ENCODE measurements at regions not wholly inside any gene's neighbourhood (a gene's known extent, or its start where the extent isn't known, plus 50 kb on each side); places are given as distances from the start of the nearest gene placed in this dataset.

DNA sequence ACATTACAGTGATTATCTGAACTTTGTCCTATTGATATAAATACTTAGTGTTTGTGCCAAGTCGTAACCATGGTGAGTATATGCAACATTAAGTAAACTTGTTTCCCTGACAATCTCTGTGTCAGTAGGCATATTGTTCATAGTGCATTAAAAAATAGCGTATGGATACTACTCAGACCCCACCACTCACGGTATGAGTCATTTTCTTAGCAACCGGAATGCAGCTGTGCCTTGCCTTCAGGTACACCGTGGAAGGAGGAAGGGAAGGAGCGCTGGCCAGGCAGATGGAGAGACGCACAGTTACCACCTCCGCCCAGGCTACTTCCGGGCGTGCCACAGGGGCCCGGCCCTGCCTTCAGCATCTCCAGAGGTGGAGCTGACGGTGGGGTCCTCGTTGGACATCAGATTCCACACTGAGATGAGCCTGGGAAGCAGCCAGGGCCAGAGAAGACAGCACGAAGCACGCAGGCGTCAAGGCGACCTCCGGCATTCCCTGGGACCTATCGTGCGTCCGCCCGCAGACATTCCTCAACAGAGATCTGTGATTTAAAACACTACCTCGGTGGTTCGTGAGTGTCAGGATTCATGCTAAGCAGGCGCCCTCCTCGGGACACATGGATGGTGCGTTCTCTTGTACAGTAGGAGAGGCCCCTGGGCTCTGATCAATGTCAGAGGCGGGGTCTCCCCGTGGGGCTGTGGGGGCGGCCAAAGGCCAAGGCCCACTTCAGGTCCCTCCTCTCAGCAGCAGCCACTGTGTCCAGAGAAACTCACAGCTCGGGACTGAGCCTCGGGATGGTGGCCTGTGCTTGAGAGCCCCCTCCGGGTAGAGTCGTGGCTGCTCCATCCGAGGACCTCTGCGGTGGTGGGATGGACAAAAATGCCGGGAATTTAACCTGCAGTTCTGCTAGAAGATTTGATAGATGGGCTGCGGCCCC, 82.2 kb upstream of the HDAC4 start:
- Histone ChIP-seq H3K4me3 (ENCODE audit: low read depth in 1 of 3, low read length in 3 of 3) (no peak overlapping the region), H3K9me3 (ENCODE audit: control insufficient read depth in 4 of 4, low read length in 3 of 4) (no peaks in the 10 kb centered on the region), H3K27me3 (ENCODE audit: control insufficient read depth in 4 of 4, insufficient read depth in 4 of 4, low read length in 3 of 4) (no peaks in the 10 kb centered on the region), H3K4me1 (ENCODE audit: control insufficient read depth in 4 of 4, insufficient read depth in 4 of 4, low read length in 3 of 4) (no peaks in the 10 kb centered on the region), H3K36me3 (ENCODE audit: control insufficient read depth in 4 of 4, insufficient read depth in 3 of 4, low read depth in 1 of 4, low read length in 3 of 4) (no peaks in the 10 kb centered on the region), H3K9ac (ENCODE audit: low read depth in 1 of 2, low read length in 2 of 2) (no peak overlapping the region), H3K27ac (ENCODE audit: low read depth in 1 of 2, low read length in 2 of 2) (no peak overlapping the region)
- 72% methylated on average over 38 of the region's 38 CpGs for WGBS
- DNase-seq (ENCODE audit: low spot score): no peak
- TF ChIP-seq, protein P1, sequence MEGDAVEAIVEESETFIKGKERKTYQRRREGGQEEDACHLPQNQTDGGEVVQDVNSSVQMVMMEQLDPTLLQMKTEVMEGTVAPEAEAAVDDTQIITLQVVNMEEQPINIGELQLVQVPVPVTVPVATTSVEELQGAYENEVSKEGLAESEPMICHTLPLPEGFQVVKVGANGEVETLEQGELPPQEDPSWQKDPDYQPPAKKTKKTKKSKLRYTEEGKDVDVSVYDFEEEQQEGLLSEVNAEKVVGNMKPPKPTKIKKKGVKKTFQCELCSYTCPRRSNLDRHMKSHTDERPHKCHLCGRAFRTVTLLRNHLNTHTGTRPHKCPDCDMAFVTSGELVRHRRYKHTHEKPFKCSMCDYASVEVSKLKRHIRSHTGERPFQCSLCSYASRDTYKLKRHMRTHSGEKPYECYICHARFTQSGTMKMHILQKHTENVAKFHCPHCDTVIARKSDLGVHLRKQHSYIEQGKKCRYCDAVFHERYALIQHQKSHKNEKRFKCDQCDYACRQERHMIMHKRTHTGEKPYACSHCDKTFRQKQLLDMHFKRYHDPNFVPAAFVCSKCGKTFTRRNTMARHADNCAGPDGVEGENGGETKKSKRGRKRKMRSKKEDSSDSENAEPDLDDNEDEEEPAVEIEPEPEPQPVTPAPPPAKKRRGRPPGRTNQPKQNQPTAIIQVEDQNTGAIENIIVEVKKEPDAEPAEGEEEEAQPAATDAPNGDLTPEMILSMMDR (IDR thresholded peaks at IDR 0.05; ENCODE audit: low read depth, low read length, missing input control): no peak
- TF ChIP-seq NR2F2 (IDR thresholded peaks at IDR 0.05): no peak
- TF ChIP-seq SP1 (IDR thresholded peaks at IDR 0.05): no peak
- TF ChIP-seq EGR1 (IDR thresholded peaks at IDR 0.05; ENCODE audit: low read depth in 2 of 2): no peak
- no peak for TF ChIP-seq HNF4G (IDR thresholded peaks at IDR 0.05)
- TF ChIP-seq YY1 (IDR thresholded peaks at IDR 0.05): no peak
- TF ChIP-seq, protein P2, sequence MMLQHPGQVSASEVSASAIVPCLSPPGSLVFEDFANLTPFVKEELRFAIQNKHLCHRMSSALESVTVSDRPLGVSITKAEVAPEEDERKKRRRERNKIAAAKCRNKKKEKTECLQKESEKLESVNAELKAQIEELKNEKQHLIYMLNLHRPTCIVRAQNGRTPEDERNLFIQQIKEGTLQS (IDR thresholded peaks at IDR 0.05): no peak
- TF ChIP-seq FOXA1 (IDR thresholded peaks at IDR 0.05): no peak
- TF ChIP-seq GABPA (IDR thresholded peaks at IDR 0.05 in 1 of 2, conservative IDR thresholded peaks at IDR 0.05 in 1 of 2): no peak
- TF ChIP-seq, protein P3, sequence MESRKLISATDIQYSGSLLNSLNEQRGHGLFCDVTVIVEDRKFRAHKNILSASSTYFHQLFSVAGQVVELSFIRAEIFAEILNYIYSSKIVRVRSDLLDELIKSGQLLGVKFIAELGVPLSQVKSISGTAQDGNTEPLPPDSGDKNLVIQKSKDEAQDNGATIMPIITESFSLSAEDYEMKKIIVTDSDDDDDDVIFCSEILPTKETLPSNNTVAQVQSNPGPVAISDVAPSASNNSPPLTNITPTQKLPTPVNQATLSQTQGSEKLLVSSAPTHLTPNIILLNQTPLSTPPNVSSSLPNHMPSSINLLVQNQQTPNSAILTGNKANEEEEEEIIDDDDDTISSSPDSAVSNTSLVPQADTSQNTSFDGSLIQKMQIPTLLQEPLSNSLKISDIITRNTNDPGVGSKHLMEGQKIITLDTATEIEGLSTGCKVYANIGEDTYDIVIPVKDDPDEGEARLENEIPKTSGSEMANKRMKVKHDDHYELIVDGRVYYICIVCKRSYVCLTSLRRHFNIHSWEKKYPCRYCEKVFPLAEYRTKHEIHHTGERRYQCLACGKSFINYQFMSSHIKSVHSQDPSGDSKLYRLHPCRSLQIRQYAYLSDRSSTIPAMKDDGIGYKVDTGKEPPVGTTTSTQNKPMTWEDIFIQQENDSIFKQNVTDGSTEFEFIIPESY (IDR thresholded peaks at IDR 0.05): no peak
- TF ChIP-seq, protein P4, sequence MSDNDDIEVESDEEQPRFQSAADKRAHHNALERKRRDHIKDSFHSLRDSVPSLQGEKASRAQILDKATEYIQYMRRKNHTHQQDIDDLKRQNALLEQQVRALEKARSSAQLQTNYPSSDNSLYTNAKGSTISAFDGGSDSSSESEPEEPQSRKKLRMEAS (IDR thresholded peaks at IDR 0.05): no peak
- no peak for TF ChIP-seq TAF1 (conservative IDR thresholded peaks at IDR 0.05)
- TF ChIP-seq RXRA (IDR thresholded peaks at IDR 0.05): no peak
- TF ChIP-seq RAD21 (IDR thresholded peaks at IDR 0.05): no peak
- no peak for TF ChIP-seq HNF4A (conservative IDR thresholded peaks at IDR 0.05)
- TF ChIP-seq FOXA2 (IDR thresholded peaks at IDR 0.05): no peak
- TF ChIP-seq, protein P5, sequence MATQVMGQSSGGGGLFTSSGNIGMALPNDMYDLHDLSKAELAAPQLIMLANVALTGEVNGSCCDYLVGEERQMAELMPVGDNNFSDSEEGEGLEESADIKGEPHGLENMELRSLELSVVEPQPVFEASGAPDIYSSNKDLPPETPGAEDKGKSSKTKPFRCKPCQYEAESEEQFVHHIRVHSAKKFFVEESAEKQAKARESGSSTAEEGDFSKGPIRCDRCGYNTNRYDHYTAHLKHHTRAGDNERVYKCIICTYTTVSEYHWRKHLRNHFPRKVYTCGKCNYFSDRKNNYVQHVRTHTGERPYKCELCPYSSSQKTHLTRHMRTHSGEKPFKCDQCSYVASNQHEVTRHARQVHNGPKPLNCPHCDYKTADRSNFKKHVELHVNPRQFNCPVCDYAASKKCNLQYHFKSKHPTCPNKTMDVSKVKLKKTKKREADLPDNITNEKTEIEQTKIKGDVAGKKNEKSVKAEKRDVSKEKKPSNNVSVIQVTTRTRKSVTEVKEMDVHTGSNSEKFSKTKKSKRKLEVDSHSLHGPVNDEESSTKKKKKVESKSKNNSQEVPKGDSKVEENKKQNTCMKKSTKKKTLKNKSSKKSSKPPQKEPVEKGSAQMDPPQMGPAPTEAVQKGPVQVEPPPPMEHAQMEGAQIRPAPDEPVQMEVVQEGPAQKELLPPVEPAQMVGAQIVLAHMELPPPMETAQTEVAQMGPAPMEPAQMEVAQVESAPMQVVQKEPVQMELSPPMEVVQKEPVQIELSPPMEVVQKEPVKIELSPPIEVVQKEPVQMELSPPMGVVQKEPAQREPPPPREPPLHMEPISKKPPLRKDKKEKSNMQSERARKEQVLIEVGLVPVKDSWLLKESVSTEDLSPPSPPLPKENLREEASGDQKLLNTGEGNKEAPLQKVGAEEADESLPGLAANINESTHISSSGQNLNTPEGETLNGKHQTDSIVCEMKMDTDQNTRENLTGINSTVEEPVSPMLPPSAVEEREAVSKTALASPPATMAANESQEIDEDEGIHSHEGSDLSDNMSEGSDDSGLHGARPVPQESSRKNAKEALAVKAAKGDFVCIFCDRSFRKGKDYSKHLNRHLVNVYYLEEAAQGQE (IDR thresholded peaks at IDR 0.05): no peak
- no peak for TF ChIP-seq JUND (IDR thresholded peaks at IDR 0.05)

All from liver (tissue), 8 donors.